CD4-positive, alpha-beta T cell (primary cell): ENCODE measurements at regions not wholly inside any gene's neighbourhood (a gene's known extent, or its start where the extent isn't known, plus 50 kb on each side); places are given as distances from the start of the nearest gene placed in this dataset.
"Not testable (repeated sequence)": the region's sequence is repeated elsewhere in the genome, so short reads cannot be mapped to it uniquely, and the experiment has no call there.

Experiments
- ATAC-seq: fragments of 200-7000 bp; cut with Tn5 transposase; one replicate; pipeline ENCODE4 v1.10.0; 2022; ENCODE audit warnings: mild to moderate bottlenecking; ENCODE audit not compliant: poor library complexity
- CTCF ChIA-PET: fragments of 350-600 bp; sonication (Branson Sonifier 250); formaldehyde crosslinking; loops from one replicate; lab custom pipeline; 2021; ENCODE audit warnings: antibody characterized with exemption, inconsistent platforms; lab: Charles Lee
- POLR2A ChIA-PET: fragments of 350-600 bp; sonication (Branson Sonifier 250); formaldehyde crosslinking; loops from one replicate; lab custom pipeline; 2021; ENCODE audit warnings: antibody characterized with exemption, inconsistent platforms; lab: Charles Lee
- DNase-seq, 14 experiments: peaks; one replicate each; pipeline ENCODE4 v3.0.0-alpha.2; 2013 to 2020; ENCODE audit warnings: mixed read lengths in 2 of 14
- H3K27ac ChIP-seq, 2 donors: one replicate each; pipeline versions ENCODE4 v1.5.1 to v1.7.0; 2013; ENCODE audit warnings: low read length in 2 of 2, low read depth in 1 of 2, mild to moderate bottlenecking in 1 of 2
- H3K27me3 ChIP-seq, 2 experiments: 1 replicate in 1 of 2; 2 replicates in 1 of 2; pipeline versions ENCODE4 v1.6.1 to v1.7.0; 2013; ENCODE audit warnings: low read length in 2 of 2, control low read depth in 1 of 2, mild to moderate bottlenecking in 1 of 2, moderate library complexity in 1 of 2; ENCODE audit not compliant: insufficient read depth in 2 of 2, control insufficient read depth in 1 of 2
- H3K36me3 ChIP-seq: one replicate; pipeline ENCODE4 v1.6.1; 2013; ENCODE audit warnings: low read length, control low read depth; ENCODE audit not compliant: insufficient read depth
- H3K4me1 ChIP-seq: one replicate; pipeline ENCODE4 v1.6.1; 2013; ENCODE audit warnings: low read length, control low read depth; ENCODE audit not compliant: insufficient read depth
- H3K4me3 ChIP-seq: one replicate; pipeline ENCODE4 v1.5.1; 2013; ENCODE audit warnings: mild to moderate bottlenecking, low read length, moderate library complexity
- H3K9me3 ChIP-seq, 2 experiments: 1 replicate in 1 of 2; 2 replicates in 1 of 2; pipeline versions ENCODE4 v1.6.1 to v1.7.0; 2013; ENCODE audit warnings: low read length in 2 of 2, mild to moderate bottlenecking in 2 of 2, control low read depth in 1 of 2, moderate library complexity in 1 of 2; ENCODE audit not compliant: control insufficient read depth in 1 of 2, insufficient read depth in 1 of 2
- H3K27ac Mint-ChIP-seq: one replicate; pipeline ENCODE4 v1.8.0; 2020; ENCODE audit warnings: mixed read lengths
- H3K27me3 Mint-ChIP-seq: one replicate; pipeline ENCODE4 v1.8.0; 2021; ENCODE audit warnings: mixed read lengths
- H3K36me3 Mint-ChIP-seq: one replicate; pipeline ENCODE4 v1.8.0; 2021; ENCODE audit warnings: low read depth, mixed read lengths
- H3K4me1 Mint-ChIP-seq: one replicate; pipeline ENCODE4 v1.8.0; 2021; ENCODE audit warnings: low read depth, mixed read lengths
- H3K4me3 Mint-ChIP-seq: one replicate; pipeline ENCODE4 v1.8.0; 2020; ENCODE audit warnings: mild to moderate bottlenecking, mixed read lengths
- H3K9me3 Mint-ChIP-seq: one replicate; pipeline ENCODE4 v1.8.0; 2020; ENCODE audit warnings: mixed read lengths
- intact Hi-C, 2 experiments: fragments of 100-400 bp; cut with DNase I in 1 of 2; cut with micrococcal nuclease in 1 of 2; formaldehyde crosslinking; loops; one replicate each; pipeline versions ENCODE4 v1.15.1 to v1.9.0; 2023 to 2025; cut with DNase I, micrococcal nuclease
- TF ChIP-seq, protein P1 (sequence below): fragments of 200-600 bp; IDR thresholded peaks from one replicate; pipeline ENCODE4 v1.8.0; 2022; ENCODE audit warnings: antibody characterized with exemption, mild to moderate bottlenecking

- Mint-ChIP-seq H3K27me3 (peaks cover 25% of the 10 kb centered on the region), H3K27ac (no peak overlapping the region), H3K4me3 (no peak overlapping the region), H3K9me3 (peaks cover 3% of the 10 kb centered on the region), H3K36me3 (no peaks in the 10 kb centered on the region), H3K4me1 (no peaks in the 10 kb centered on the region)
- Histone ChIP-seq H3K4me1 (no peaks in the 10 kb centered on the region), H3K9me3 (no peaks in the 10 kb centered on the region), H3K27me3 (no peaks in the 10 kb centered on the region), H3K27ac (no peak overlapping the region), H3K36me3 (no peaks in the 10 kb centered on the region), H3K4me3 (no peak overlapping the region)
- CTCF ChIA-PET: no interaction called here
- TF ChIP-seq, protein P1, sequence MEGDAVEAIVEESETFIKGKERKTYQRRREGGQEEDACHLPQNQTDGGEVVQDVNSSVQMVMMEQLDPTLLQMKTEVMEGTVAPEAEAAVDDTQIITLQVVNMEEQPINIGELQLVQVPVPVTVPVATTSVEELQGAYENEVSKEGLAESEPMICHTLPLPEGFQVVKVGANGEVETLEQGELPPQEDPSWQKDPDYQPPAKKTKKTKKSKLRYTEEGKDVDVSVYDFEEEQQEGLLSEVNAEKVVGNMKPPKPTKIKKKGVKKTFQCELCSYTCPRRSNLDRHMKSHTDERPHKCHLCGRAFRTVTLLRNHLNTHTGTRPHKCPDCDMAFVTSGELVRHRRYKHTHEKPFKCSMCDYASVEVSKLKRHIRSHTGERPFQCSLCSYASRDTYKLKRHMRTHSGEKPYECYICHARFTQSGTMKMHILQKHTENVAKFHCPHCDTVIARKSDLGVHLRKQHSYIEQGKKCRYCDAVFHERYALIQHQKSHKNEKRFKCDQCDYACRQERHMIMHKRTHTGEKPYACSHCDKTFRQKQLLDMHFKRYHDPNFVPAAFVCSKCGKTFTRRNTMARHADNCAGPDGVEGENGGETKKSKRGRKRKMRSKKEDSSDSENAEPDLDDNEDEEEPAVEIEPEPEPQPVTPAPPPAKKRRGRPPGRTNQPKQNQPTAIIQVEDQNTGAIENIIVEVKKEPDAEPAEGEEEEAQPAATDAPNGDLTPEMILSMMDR: no peak
- intact Hi-C loops: no loop called here
- POLR2A ChIA-PET: no interaction called here
- DNase-seq: no peak
- no peak for ATAC-seq
Measured at GRCh38 chr13:24943136-24943535, 152.8 kb upstream of the PABPC3 start.

- H3K4me3 Mint-ChIP-seq, CTCF ChIA-PET: not testable (repeated sequence)
Measured at GRCh38 chr13:24944073-24944472, 151.9 kb upstream of the PABPC3 start.

DNA sequence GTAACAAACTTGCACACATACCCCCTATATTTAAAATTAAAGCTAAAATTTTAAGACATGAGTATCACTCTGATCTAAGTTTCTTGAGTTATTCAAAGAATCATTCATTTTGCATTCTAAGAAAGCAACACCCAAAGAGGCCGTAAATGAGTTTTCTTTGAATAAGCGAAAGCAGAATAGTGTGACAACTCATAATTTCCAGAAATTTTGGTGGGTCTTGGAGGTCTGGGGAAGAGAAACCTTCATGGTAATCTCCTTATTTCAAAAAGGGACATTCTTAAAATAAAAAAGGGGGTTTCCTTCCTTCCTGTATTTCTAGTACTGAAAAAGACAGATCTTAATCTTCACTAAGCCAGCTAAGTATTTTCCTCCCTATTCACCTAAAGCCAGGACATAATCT is 147.0 kb upstream of the PABPC3 start:
- H3K4me3 Mint-ChIP-seq, H3K27ac Mint-ChIP-seq, CTCF ChIA-PET, H3K4me3 ChIP-seq, POLR2A ChIA-PET, DNase-seq, ATAC-seq, H3K4me1 ChIP-seq, H3K9me3 Mint-ChIP-seq, intact Hi-C loops, H3K9me3 ChIP-seq, H3K27ac ChIP-seq, H3K4me1 Mint-ChIP-seq, H3K36me3 Mint-ChIP-seq, H3K36me3 ChIP-seq, H3K27me3 ChIP-seq: not testable (repeated sequence)
- peaks cover 14% of the 10 kb centered on the region for H3K27me3 Mint-ChIP-seq

More at GRCh38 chr13:24944073-24944472, 151.9 kb upstream of the PABPC3 start:
- POLR2A ChIA-PET, H3K9me3 Mint-ChIP-seq, H3K27ac ChIP-seq, H3K36me3 ChIP-seq, H3K9me3 ChIP-seq, DNase-seq, H3K36me3 Mint-ChIP-seq, ATAC-seq, H3K4me1 Mint-ChIP-seq, intact Hi-C loops, H3K4me3 ChIP-seq, H3K27me3 ChIP-seq, H3K27ac Mint-ChIP-seq, H3K4me1 ChIP-seq: not testable (repeated sequence)
- peaks cover 20% of the 10 kb centered on the region for H3K27me3 Mint-ChIP-seq

DNA sequence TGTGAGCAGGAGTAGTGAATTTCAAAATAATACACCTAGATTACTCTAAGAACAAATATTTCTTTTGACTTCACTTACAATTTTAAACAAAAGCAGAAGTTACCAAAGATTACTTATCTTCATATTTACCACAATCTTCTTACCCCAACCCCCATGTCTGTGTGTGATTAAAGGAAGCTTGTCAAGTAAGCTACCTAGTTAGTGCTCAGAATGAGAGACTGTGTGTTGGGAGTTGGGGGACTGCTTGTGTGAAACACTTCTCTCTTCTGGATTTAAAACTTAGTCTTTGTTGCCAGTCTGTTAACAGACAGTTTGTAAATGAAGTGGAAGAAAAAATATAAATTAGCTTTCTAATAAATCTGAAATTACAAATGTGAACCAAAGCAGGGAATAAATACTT is 145.3 kb upstream of the PABPC3 start:
- DNase-seq, H3K27me3 Mint-ChIP-seq, H3K9me3 Mint-ChIP-seq, H3K36me3 Mint-ChIP-seq, POLR2A ChIA-PET, H3K4me3 Mint-ChIP-seq, H3K4me3 ChIP-seq, H3K27me3 ChIP-seq, H3K36me3 ChIP-seq, H3K4me1 Mint-ChIP-seq, H3K27ac Mint-ChIP-seq, CTCF ChIA-PET, H3K4me1 ChIP-seq, H3K27ac ChIP-seq, ATAC-seq, H3K9me3 ChIP-seq: not testable (repeated sequence)
- intact Hi-C loops: loop anchor here in 1 of 2 experiments (10.0 kb wide), 1 partner anchor 356 kb away; no protein-coding TSS in a partner anchor

GRCh38 chr13:24967970-24968369 is 128.0 kb upstream of the PABPC3 start:
- H3K36me3 ChIP-seq, H3K4me3 ChIP-seq, H3K27ac ChIP-seq, H3K36me3 Mint-ChIP-seq, DNase-seq, H3K4me3 Mint-ChIP-seq, CTCF ChIA-PET, H3K9me3 Mint-ChIP-seq, POLR2A ChIA-PET, H3K27ac Mint-ChIP-seq, H3K4me1 Mint-ChIP-seq, intact Hi-C loops, H3K27me3 ChIP-seq, H3K9me3 ChIP-seq, H3K4me1 ChIP-seq, ATAC-seq: not testable (repeated sequence)
- H3K27me3 Mint-ChIP-seq: peaks cover 25% of the 10 kb centered on the region
